ENCODE measurements at regions not wholly inside any gene's neighbourhood (a gene's known extent, or its start where the extent isn't known, plus 50 kb on each side); places are given as distances from the start of the nearest gene placed in this dataset.

- no peak for DNase-seq
These were observed 157.0 kb upstream of the RND3 start for GRCh38 chr2:150644298-150645067.

- no peak for DNase-seq
These were observed 155.8 kb upstream of the RND3 start for GRCh38 chr2:150643114-150643725.

- DNase-seq: no peak
These were observed 152.6 kb upstream of the RND3 start for GRCh38 chr2:150640039-150640438.

- no peak for DNase-seq
These were observed 151.9 kb upstream of the RND3 start for GRCh38 chr2:150639383-150639782.

- DNase-seq: no peak
These were observed 143.9 kb upstream of the RND3 start for GRCh38 chr2:150631236-150631821.

GRCh38 chr2:150630587-150631235, 143.2 kb upstream of the RND3 start:
- DNase-seq: no peak

GRCh38 chr2:150627526-150627925, 140.1 kb upstream of the RND3 start:
- no peak for DNase-seq

GRCh38 chr2:150626934-150627411, 139.5 kb upstream of the RND3 start:
- no peak for DNase-seq

- no peak for DNase-seq
These were observed 138.3 kb upstream of the RND3 start for GRCh38 chr2:150625741-150626140.

- no peak for DNase-seq
These were observed 137.8 kb upstream of the RND3 start for GRCh38 chr2:150625303-150625702.

GRCh38 chr2:150624001-150624401, 136.5 kb upstream of the RND3 start:
- DNase-seq: no peak

GRCh38 chr2:150621526-150622213, 134.2 kb upstream of the RND3 start:
- no peak for DNase-seq

- no peak for DNase-seq
These were observed 133.4 kb upstream of the RND3 start for GRCh38 chr2:150620855-150621254.

GRCh38 chr2:150620416-150620815, 132.9 kb upstream of the RND3 start:
- DNase-seq: no peak

- DNase-seq: no peak
These were observed 132.3 kb upstream of the RND3 start for GRCh38 chr2:150619607-150620330.

GRCh38 chr2:150618245-150618895, 130.9 kb upstream of the RND3 start:
- no peak for DNase-seq

- no peak for DNase-seq
These were observed 130.0 kb upstream of the RND3 start for GRCh38 chr2:150617351-150617978.

- no peak for DNase-seq
These were observed 125.7 kb upstream of the RND3 start for GRCh38 chr2:150612957-150613710.

- no peak for DNase-seq
These were observed 123.3 kb upstream of the RND3 start for GRCh38 chr2:150610670-150611279.
